ENCODE measurements at regions not wholly inside any gene's neighbourhood (a gene's known extent, or its start where the extent isn't known, plus 50 kb on each side); places are given as distances from the start of the nearest gene placed in this dataset.

DNA sequence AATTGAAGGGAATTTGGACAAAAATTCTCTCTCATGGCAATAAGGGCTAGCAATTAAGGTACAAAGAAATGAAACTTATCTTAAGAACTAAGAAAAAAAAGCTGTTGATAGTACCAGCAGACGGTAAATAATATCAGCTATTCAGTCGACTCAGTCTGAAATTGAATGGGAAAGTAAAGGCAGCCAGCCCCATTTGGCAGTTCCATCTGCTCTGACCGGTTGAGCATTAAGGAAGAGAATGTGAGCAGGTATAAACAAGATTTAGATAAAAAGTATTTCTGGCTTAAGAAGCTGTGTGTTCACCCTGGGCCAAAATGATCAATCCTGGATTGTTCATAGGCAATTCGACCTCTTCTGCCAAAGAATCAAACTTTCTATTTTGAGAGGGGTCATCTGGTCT is 154.6 kb upstream of the NPVF start:
- Histone ChIP-seq H3K9me2 (replicated peaks; ENCODE audit: low read length) (no peaks in the 10 kb centered on the region), H3F3A (ENCODE audit: low read length, unreplicated experiment) (no peaks in the 10 kb centered on the region), H3K36me3 (ENCODE audit: low read depth, low read length) (no peaks in the 10 kb centered on the region), H3K27me3 (ENCODE audit: low read length) (peaks cover 56% of the 10 kb centered on the region), H3K4me2 (ENCODE audit: low read length) (no peak overlapping the region), H3K4me1 (ENCODE audit: insufficient read depth, low read length) (no peaks in the 10 kb centered on the region), H2AFZ (ENCODE audit: low read length) (no peak overlapping the region), H3K4me3 (ENCODE audit: low read length) (no peak overlapping the region), H3K9ac (ENCODE audit: low read length) (no peak overlapping the region), H3K9me3 (ENCODE audit: low read length) (no peaks in the 10 kb centered on the region), H3K27ac (ENCODE audit: low read length) (no peak overlapping the region), H3K79me2 (ENCODE audit: low read length) (no peaks in the 10 kb centered on the region), H4K20me1 (ENCODE audit: low read length) (no peaks in the 10 kb centered on the region)
- ChIA-PET POLR2A (ENCODE audit: unreplicated experiment) (no interaction called here), CTCF (no interaction called here)
- intact Hi-C loops (cut with micrococcal nuclease) = no loop called here
- DNase-seq (no peak), ATAC-seq (no peak)
- TF ChIP-seq CTCF (conservative IDR thresholded peaks at IDR 0.05; ENCODE audit: low read depth, low read length) (no peak), EZH2phosphoT487 (IDR thresholded peaks at IDR 0.05; ENCODE audit: borderline replicate concordance, low read length) (no peak), EZH2 (IDR thresholded peaks at IDR 0.05; ENCODE audit: low read length, unreplicated experiment) (no peak)
- no TSS peak for BruUV-seq (replicated peaks)

DNA sequence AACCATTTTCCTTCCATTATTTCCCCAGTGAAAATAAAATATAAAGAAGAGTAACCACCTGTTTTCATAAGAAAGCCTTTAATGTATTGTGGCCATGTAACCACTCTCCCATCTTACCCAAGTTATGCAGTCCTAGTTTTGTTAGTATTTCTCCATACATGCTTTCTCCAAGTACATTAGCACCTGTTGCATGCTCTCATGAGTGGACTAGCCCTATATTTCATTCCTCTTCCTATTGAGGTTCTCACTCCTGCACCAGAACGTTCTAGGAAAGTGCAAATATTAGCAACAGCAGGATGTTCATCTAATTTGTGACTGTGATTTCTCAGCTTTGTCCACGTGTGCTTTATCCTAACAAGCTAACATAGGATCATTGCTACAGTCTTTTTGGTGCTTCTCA is 155.1 kb upstream of the NPVF start:
- no peak for DNase-seq
- Histone ChIP-seq H3K9me2 (replicated peaks; ENCODE audit: low read length) (no peaks in the 10 kb centered on the region), H3F3A (ENCODE audit: low read length, unreplicated experiment) (no peaks in the 10 kb centered on the region), H2AFZ (ENCODE audit: low read length) (no peak overlapping the region), H3K9ac (ENCODE audit: low read length) (no peak overlapping the region), H3K4me3 (ENCODE audit: low read length) (no peak overlapping the region), H3K27ac (ENCODE audit: low read length) (no peak overlapping the region), H3K79me2 (ENCODE audit: low read length) (no peaks in the 10 kb centered on the region), H3K27me3 (ENCODE audit: low read length) (peaks cover 60% of the 10 kb centered on the region), H4K20me1 (ENCODE audit: low read length) (no peaks in the 10 kb centered on the region), H3K36me3 (ENCODE audit: low read depth, low read length) (no peaks in the 10 kb centered on the region), H3K4me2 (ENCODE audit: low read length) (no peak overlapping the region), H3K9me3 (ENCODE audit: low read length) (no peaks in the 10 kb centered on the region), H3K4me1 (ENCODE audit: insufficient read depth, low read length) (no peaks in the 10 kb centered on the region)
- no TSS peak for BruUV-seq (replicated peaks)
- ChIA-PET POLR2A (ENCODE audit: unreplicated experiment) (no interaction called here), CTCF (interaction anchor here (0.7 kb wide), 1 partner anchor 166 kb away, joined by 5 read pairs; no protein-coding TSS in a partner anchor)
- no peak for TF ChIP-seq CTCF (conservative IDR thresholded peaks at IDR 0.05; ENCODE audit: low read depth, low read length)
- intact Hi-C loops (cut with micrococcal nuclease) = no loop called here
- no peak for ATAC-seq

- no peaks in the 10 kb centered on the region for H3F3A ChIP-seq (ENCODE audit: low read length, unreplicated experiment)
- no peaks in the 10 kb centered on the region for H4K20me1 ChIP-seq (ENCODE audit: low read length)
- no peaks in the 10 kb centered on the region for H3K9me2 ChIP-seq (replicated peaks; ENCODE audit: low read length)
- no peaks in the 10 kb centered on the region for H3K4me1 ChIP-seq (ENCODE audit: insufficient read depth, low read length)
- CTCF ChIA-PET = no interaction called here
- no peak overlapping the region for H3K27ac ChIP-seq (ENCODE audit: low read length)
- no TSS peak for BruUV-seq (replicated peaks)
- H3K9ac ChIP-seq (ENCODE audit: low read length) = no peak overlapping the region
- no peaks in the 10 kb centered on the region for H3K36me3 ChIP-seq (ENCODE audit: low read depth, low read length)
- TF ChIP-seq EZH2phosphoT487 (IDR thresholded peaks at IDR 0.05; ENCODE audit: borderline replicate concordance, low read length) (no peak), EZH2 (IDR thresholded peaks at IDR 0.05; ENCODE audit: low read length, unreplicated experiment) (no peak), CTCF (conservative IDR thresholded peaks at IDR 0.05; ENCODE audit: low read depth, low read length) (no peak)
- H3K9me3 ChIP-seq (ENCODE audit: low read length) = no peaks in the 10 kb centered on the region
- H2AFZ ChIP-seq (ENCODE audit: low read length) = no peak overlapping the region
- no peak overlapping the region for H3K4me3 ChIP-seq (ENCODE audit: low read length)
- H3K27me3 ChIP-seq (ENCODE audit: low read length) = peaks cover 67% of the 10 kb centered on the region
- no peak overlapping the region for H3K4me2 ChIP-seq (ENCODE audit: low read length)
- ATAC-seq (no peak), DNase-seq (no peak)
- intact Hi-C loops (cut with micrococcal nuclease) = no loop called here
- POLR2A ChIA-PET (ENCODE audit: unreplicated experiment) = no interaction called here
- H3K79me2 ChIP-seq (ENCODE audit: low read length) = no peaks in the 10 kb centered on the region
Measured at GRCh38 chr7:25384788-25385505, 156.7 kb upstream of the NPVF start.

All from PC-3 (cell line).